ENCODE measurements at regions not wholly inside any gene's neighbourhood (a gene's known extent, or its start where the extent isn't known, plus 50 kb on each side); places are given as distances from the start of the nearest gene placed in this dataset.

GRCh38 chr5:2307631-2308030 is 424.9 kb upstream of the IRX4 start:
- DNase-seq (ENCODE audit: low read depth in 4 of 4, low spot score in 3 of 4), result no peak

GRCh38 chr5:2306711-2307110 is 424.0 kb upstream of the IRX4 start:
- no peak for DNase-seq (ENCODE audit: low read depth in 4 of 4, low spot score in 3 of 4)

- peak; percentile 16 to 48 (median 34) for DNase-seq (ENCODE audit: low read depth in 4 of 4, low spot score in 3 of 4)
Observed at GRCh38 chr5:2303431-2304100, 420.8 kb upstream of the IRX4 start.

- DNase-seq (ENCODE audit: low read depth in 4 of 4, low spot score in 3 of 4), result no peak
Observed at GRCh38 chr5:2302169-2302568, 419.4 kb upstream of the IRX4 start.

GRCh38 chr5:2300861-2301574 is 418.3 kb upstream of the IRX4 start:
- no peak for DNase-seq (ENCODE audit: low read depth in 4 of 4, low spot score in 3 of 4)

- no peak for DNase-seq (ENCODE audit: low read depth in 4 of 4, low spot score in 3 of 4)
Observed at GRCh38 chr5:2300421-2300820, 417.7 kb upstream of the IRX4 start.

- DNase-seq (ENCODE audit: low read depth in 4 of 4, low spot score in 3 of 4), result no peak
Observed at GRCh38 chr5:2299388-2300220, 416.9 kb upstream of the IRX4 start.

- DNase-seq (ENCODE audit: low read depth in 4 of 4, low spot score in 3 of 4), result no peak
Observed at GRCh38 chr5:2298781-2299180, 416.1 kb upstream of the IRX4 start.

- no peak for DNase-seq (ENCODE audit: low read depth in 4 of 4, low spot score in 3 of 4)
Observed at GRCh38 chr5:2297991-2298390, 415.3 kb upstream of the IRX4 start.

- no peak for DNase-seq (ENCODE audit: low read depth in 4 of 4, low spot score in 3 of 4)
Observed at GRCh38 chr5:2295476-2295875, 412.8 kb upstream of the IRX4 start.

- DNase-seq (ENCODE audit: low read depth in 4 of 4, low spot score in 3 of 4), result no peak
Observed at GRCh38 chr5:2293906-2294305, 411.2 kb upstream of the IRX4 start.

GRCh38 chr5:2291146-2291840 is 408.6 kb upstream of the IRX4 start:
- DNase-seq (ENCODE audit: low read depth in 4 of 4, low spot score in 3 of 4), result no peak

GRCh38 chr5:2289380-2289779 is 406.7 kb upstream of the IRX4 start:
- no peak for DNase-seq (ENCODE audit: low read depth in 4 of 4, low spot score in 3 of 4)

- no peak for DNase-seq (ENCODE audit: low read depth in 4 of 4, low spot score in 3 of 4)
Observed at GRCh38 chr5:2288968-2289367, 406.2 kb upstream of the IRX4 start.

GRCh38 chr5:2288466-2288865 is 405.7 kb upstream of the IRX4 start:
- DNase-seq (ENCODE audit: low read depth in 4 of 4, low spot score in 3 of 4), result no peak

- no peak for DNase-seq (ENCODE audit: low read depth in 4 of 4, low spot score in 3 of 4)
Observed at GRCh38 chr5:2286250-2286649, 403.5 kb upstream of the IRX4 start.

- no peak for DNase-seq (ENCODE audit: low read depth in 4 of 4, low spot score in 3 of 4)
Observed at GRCh38 chr5:2284678-2285077, 402.0 kb upstream of the IRX4 start.

- DNase-seq (ENCODE audit: low read depth in 4 of 4, low spot score in 3 of 4), result no peak
Observed at GRCh38 chr5:2283481-2284045, 400.8 kb upstream of the IRX4 start.

- DNase-seq (ENCODE audit: low read depth in 4 of 4, low spot score in 3 of 4), result no peak
Observed at GRCh38 chr5:2282893-2283292, 400.2 kb upstream of the IRX4 start.

- no peak for DNase-seq (ENCODE audit: low read depth in 4 of 4, low spot score in 3 of 4)
Observed at GRCh38 chr5:2282034-2282690, 399.4 kb upstream of the IRX4 start.

Data from left renal pelvis (tissue), 4 donors.